HCT116 (cell line): ENCODE measurements at regions not wholly inside any gene's neighbourhood (a gene's known extent, or its start where the extent isn't known, plus 50 kb on each side); places are given as distances from the start of the nearest gene placed in this dataset.

ENCODE experiments used
- CTCF ChIP-seq, 3 experiments: fragments of 200-600 bp in 1 of 3; sonication (generic) in 1 of 3; IDR thresholded peaks in 2 of 3; conservative IDR thresholded peaks in 1 of 3; 2 replicates each; pipeline ENCODE4 v1.5.1; 2012 to 2017; ENCODE audit warnings: low read depth in 2 of 3, low read length in 2 of 3, antibody characterized with exemption in 1 of 3, borderline replicate concordance in 1 of 3, control low read depth in 1 of 3, mild to moderate bottlenecking in 1 of 3, mixed read lengths in 1 of 3, mixed run types in 1 of 3, moderate library complexity in 1 of 3; ENCODE audit not compliant: insufficient read depth in 1 of 3
- EZH2 ChIP-seq: fragments of 200-600 bp; sonication (generic); IDR thresholded peaks from 2 replicates; pipeline ENCODE4 v1.6.1; 2017; ENCODE audit warnings: antibody characterized with exemption, mixed run types
- MAX ChIP-seq: IDR thresholded peaks from 2 replicates; pipeline ENCODE4 v1.6.1; 2012
- POLR2A ChIP-seq: IDR thresholded peaks from 2 replicates; pipeline ENCODE4 v1.7.0; 2011; ENCODE audit warnings: borderline replicate concordance; ENCODE audit not compliant: insufficient read depth, insufficient read length; ENCODE audit errors: extremely low read depth
- POLR2AphosphoS5 ChIP-seq: IDR thresholded peaks from 2 replicates; pipeline ENCODE4 v1.6.1; 2011; ENCODE audit warnings: mild to moderate bottlenecking, low read depth, low read length, moderate library complexity
- RAD21 ChIP-seq: IDR thresholded peaks from 2 replicates; pipeline ENCODE4 v1.6.1; 2012; ENCODE audit warnings: low read depth, mild to moderate bottlenecking
- REST ChIP-seq: IDR thresholded peaks from 2 replicates; pipeline ENCODE4 v1.6.1; 2012; ENCODE audit warnings: low read depth
- SP1 ChIP-seq: IDR thresholded peaks from 2 replicates; pipeline ENCODE4 v1.6.1; 2012; ENCODE audit warnings: low read depth
- TCF7L2 ChIP-seq: IDR thresholded peaks from 2 replicates; pipeline ENCODE4 v1.7.0; 2011; ENCODE audit warnings: borderline replicate concordance, inconsistent platforms; ENCODE audit not compliant: insufficient read depth, insufficient read length; ENCODE audit errors: extremely low read depth
- ZFX ChIP-seq: fragments of 450-650 bp; IDR thresholded peaks from 2 replicates; pipeline ENCODE4 v1.6.1; 2017

GRCh38 chr11:79786961-79787360 is 346.1 kb upstream of the TENM4 start:
- no peak for TF ChIP-seq RAD21
- TF ChIP-seq POLR2A: no peak
- TF ChIP-seq REST: no peak
- TF ChIP-seq CTCF (IDR thresholded peaks at IDR 0.05 in 2 of 3, conservative IDR thresholded peaks at IDR 0.05 in 1 of 3; ENCODE audit: borderline replicate concordance in 1 of 3, insufficient read depth in 1 of 3, low read depth in 2 of 3, low read length in 2 of 3): no peak
- no peak for TF ChIP-seq MAX
- no peak for TF ChIP-seq ZFX
- TF ChIP-seq EZH2: no peak
- no peak for TF ChIP-seq SP1
- TF ChIP-seq TCF7L2: no peak
- TF ChIP-seq POLR2AphosphoS5: no peak
